A549 (cell line): ENCODE measurements at regions not wholly inside any gene's neighbourhood (a gene's known extent, or its start where the extent isn't known, plus 50 kb on each side); places are given as distances from the start of the nearest gene placed in this dataset.

Source experiments
- BCL3 ChIP-seq: fragments of >200 bp; sonication (Bioruptor Twin); formaldehyde crosslinking; IDR thresholded peaks from 3 replicates; pipeline ENCODE4 v1.6.1; 2016
- POLR2A ChIP-seq: IDR thresholded peaks from 2 replicates; pipeline ENCODE4 v1.6.1; 2012; ENCODE audit warnings: mild to moderate bottlenecking, low read length
- RCOR1 ChIP-seq: fragments of 150-350 bp; IDR thresholded peaks from 2 replicates; pipeline ENCODE4 v1.6.1; 2014; ENCODE audit warnings: antibody characterized with exemption, low read length, low read depth
- USF2 ChIP-seq: fragments of 450-650 bp; IDR thresholded peaks from 2 replicates; pipeline ENCODE4 v1.6.1; 2014; ENCODE audit warnings: antibody characterized with exemption

GRCh38 chr18:39607034-39607433 is 2041.4 kb upstream of the CELF4 start:
- no peak for TF ChIP-seq BCL3
- TF ChIP-seq RCOR1 = no peak
- no peak for TF ChIP-seq POLR2A
- no peak for TF ChIP-seq USF2
